ENCODE measurements at regions not wholly inside any gene's neighbourhood (a gene's known extent, or its start where the extent isn't known, plus 50 kb on each side); places are given as distances from the start of the nearest gene placed in this dataset.

GRCh38 chr20:60822699-60823607, 429.1 kb upstream of the CDH4 start:
- TF ChIP-seq CTCF (IDR thresholded peaks at IDR 0.05) (no peak), POLR2A (IDR thresholded peaks at IDR 0.05) (no peak)

All from lower leg skin (tissue), 3 donors.